ENCODE measurements at regions not wholly inside any gene's neighbourhood (a gene's known extent, or its start where the extent isn't known, plus 50 kb on each side); places are given as distances from the start of the nearest gene placed in this dataset.

- no peak for TF ChIP-seq CTCF (IDR thresholded peaks at IDR 0.05; ENCODE audit: low read depth, low read length, poor library complexity, severe bottlenecking)
- TF ChIP-seq EZH2phosphoT487 (IDR thresholded peaks at IDR 0.05; ENCODE audit: borderline replicate concordance, low read length) = no peak
Measured at GRCh38 chr13:69485991-69486592, 621.5 kb upstream of the ATXN8OS start.

Data from DOHH2 (cell line).